Suprapubic skin (tissue), 4 donors: ENCODE measurements at regions not wholly inside any gene's neighbourhood (a gene's known extent, or its start where the extent isn't known, plus 50 kb on each side); places are given as distances from the start of the nearest gene placed in this dataset.

Source experiments
- POLR2A ChIP-seq, 2 donors: fragments of 450-650 bp; IDR thresholded peaks; one replicate each; pipeline ENCODE4 v1.6.1; 2017; ENCODE audit warnings: antibody characterized with exemption in 2 of 2, mild to moderate bottlenecking in 2 of 2, moderate library complexity in 2 of 2
- POLR2AphosphoS5 ChIP-seq, 3 donors: sonication (generic); formaldehyde crosslinking; IDR thresholded peaks; one replicate each; pipeline ENCODE4 v1.6.1; 2017; ENCODE audit warnings: antibody characterized with exemption in 3 of 3
- TF ChIP-seq, protein P1 (sequence below), 2 donors: fragments of 200-600 bp in 1 of 2; fragments of 450-650 bp in 1 of 2; sonication (generic) in 1 of 2; IDR thresholded peaks; one replicate each; pipeline ENCODE4 v1.5.1; 2016 to 2019; ENCODE audit warnings: antibody characterized with exemption in 2 of 2, mild to moderate bottlenecking in 1 of 2, moderate library complexity in 1 of 2

DNA sequence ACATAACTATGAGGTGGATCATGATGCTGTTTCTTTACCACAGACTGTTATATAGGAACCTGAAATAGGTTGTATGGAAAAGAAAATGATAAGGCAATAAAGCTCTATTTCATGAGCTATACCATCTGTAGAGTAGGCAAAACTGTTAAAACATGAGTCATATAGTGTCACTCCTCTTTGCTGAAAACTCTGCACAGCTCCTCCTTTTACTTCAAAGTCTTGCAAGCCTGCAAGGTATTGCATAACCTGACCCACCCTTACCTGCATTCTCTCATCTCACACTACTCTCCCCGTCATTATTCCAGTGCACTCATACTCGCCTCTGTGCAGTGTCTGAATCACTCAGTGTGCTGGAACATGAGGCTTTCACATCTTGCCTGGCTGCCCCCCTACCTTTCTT lies 790.1 kb downstream of the EFNA5 start:
- TF ChIP-seq, protein P1, sequence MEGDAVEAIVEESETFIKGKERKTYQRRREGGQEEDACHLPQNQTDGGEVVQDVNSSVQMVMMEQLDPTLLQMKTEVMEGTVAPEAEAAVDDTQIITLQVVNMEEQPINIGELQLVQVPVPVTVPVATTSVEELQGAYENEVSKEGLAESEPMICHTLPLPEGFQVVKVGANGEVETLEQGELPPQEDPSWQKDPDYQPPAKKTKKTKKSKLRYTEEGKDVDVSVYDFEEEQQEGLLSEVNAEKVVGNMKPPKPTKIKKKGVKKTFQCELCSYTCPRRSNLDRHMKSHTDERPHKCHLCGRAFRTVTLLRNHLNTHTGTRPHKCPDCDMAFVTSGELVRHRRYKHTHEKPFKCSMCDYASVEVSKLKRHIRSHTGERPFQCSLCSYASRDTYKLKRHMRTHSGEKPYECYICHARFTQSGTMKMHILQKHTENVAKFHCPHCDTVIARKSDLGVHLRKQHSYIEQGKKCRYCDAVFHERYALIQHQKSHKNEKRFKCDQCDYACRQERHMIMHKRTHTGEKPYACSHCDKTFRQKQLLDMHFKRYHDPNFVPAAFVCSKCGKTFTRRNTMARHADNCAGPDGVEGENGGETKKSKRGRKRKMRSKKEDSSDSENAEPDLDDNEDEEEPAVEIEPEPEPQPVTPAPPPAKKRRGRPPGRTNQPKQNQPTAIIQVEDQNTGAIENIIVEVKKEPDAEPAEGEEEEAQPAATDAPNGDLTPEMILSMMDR (IDR thresholded peaks at IDR 0.05): no peak
- TF ChIP-seq POLR2A (IDR thresholded peaks at IDR 0.05): no peak
- TF ChIP-seq POLR2AphosphoS5 (IDR thresholded peaks at IDR 0.05): no peak
